UCSD-AML1 (cell line): ENCODE measurements at regions not wholly inside any gene's neighbourhood (a gene's known extent, or its start where the extent isn't known, plus 50 kb on each side); places are given as distances from the start of the nearest gene placed in this dataset.
A peak's percentile ranks its signal among the peaks of the same experiment; 100 is the strongest.
"Not testable (repeated sequence)": the region's sequence is repeated elsewhere in the genome, so short reads cannot be mapped to it uniquely, and the experiment has no call there.

ENCODE experiments used
- DNase-seq: peaks from one replicate; lab custom pipeline; 2025; ENCODE audit not compliant: unreplicated experiment; lab: John Stamatoyannopoulos, UW

DNA sequence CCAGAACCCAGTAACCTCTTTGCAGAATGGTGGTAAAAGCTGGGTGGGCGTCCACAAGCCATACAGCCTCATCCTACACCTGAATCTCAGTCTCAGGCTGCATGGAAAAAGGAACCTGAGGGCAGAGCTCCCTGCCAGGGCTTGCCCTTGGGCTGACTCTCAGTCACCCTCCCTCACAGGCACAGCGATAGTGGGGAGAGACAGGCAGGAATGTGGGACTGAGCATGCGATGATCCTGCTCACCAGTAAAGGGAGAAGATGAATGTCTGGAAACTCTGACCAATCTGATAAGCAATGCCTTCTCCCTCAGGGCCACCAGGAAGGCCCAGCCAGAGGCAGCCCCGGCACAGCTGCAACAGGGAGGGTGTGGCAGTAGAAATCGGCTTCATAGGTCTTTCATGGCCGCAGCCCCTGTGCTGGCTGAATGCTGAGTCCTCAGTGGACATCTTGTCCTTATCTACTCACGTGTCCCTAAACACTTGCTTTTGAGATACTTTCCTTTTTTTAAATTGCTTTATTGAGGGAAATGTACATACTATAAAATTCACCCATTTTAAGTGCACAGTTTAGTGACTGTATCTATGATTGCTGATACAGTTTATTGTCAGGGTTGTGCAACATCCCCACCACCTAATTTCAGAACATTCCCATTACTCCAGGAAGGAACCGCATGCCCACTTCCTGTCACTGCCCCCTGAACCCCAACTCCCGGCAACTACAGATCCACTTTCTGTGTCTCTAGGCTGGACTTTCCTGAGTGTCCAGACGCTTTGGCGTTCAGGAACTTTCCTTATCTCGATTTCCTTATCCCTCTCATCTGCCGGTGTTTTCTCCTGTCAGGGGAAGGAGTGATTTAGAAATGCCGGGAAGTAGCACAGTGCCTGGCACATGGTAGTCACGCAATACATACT is 258.1 kb downstream of the PCNX1 start:
- DNase-seq: no peak

DNA sequence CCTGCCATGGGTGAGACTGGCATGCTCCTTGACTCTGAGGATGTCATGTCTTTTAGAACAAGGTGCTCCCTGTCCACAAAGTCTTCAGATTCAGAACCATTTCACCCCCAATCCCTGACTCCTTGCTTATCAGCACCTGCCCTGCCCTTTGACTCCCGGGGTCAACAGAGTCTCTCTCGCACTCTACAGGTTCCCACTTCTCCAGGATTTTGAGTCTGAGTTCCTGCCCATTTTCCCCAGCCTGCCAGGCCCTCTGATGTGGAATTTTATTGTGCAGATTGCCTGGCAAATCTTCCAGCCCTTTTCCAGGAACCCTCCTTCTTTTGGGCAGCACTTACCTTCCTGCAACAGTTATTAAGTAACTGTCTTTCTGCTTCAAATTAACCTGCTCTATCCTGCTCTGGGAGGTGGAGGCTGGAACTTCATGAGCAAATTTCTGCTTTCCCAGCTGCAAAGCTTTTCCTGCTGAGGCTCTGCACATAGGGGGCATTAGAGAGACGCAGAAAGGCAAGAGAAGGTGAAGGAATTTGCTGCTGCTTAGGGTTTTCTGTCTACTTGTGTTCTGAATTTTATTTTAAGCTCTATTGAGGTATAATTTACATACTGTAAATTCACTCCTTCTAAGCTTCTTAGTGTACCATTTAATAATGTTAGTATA is 259.1 kb downstream of the PCNX1 start:
- peak; percentile 39 for DNase-seq

DNA sequence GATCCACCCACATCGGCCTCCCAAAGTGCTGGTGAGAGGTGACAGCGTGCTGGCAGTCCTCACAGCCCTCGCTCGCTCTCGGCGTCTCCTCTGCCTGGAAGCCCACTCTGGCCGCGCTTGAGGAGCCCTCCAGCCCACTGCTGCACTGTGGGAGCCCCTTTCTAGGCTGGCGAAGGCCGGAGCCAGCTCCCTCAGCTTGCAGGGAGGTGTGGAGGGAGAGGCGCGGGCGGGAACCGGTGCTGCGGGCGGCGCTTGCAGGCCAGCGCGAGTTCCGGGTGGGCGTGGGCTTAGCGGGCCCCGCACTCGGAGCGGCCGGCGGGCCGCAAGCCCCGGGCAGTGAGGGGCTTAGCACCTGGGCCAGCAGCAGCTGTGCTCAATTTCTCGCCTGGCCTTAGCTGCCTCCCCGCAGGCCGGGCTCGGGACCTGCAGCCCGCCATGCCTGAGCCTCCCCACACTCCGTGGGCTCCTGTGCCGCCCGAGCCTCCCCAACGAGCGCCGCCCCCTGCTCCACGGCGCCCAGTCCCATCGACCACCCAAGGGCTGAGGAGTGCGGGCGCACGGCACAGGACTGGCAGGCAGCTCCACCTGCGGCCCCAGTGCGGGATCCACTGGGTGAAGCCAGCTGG is 260.2 kb downstream of the PCNX1 start:
- not testable (repeated sequence) for DNase-seq

DNA sequence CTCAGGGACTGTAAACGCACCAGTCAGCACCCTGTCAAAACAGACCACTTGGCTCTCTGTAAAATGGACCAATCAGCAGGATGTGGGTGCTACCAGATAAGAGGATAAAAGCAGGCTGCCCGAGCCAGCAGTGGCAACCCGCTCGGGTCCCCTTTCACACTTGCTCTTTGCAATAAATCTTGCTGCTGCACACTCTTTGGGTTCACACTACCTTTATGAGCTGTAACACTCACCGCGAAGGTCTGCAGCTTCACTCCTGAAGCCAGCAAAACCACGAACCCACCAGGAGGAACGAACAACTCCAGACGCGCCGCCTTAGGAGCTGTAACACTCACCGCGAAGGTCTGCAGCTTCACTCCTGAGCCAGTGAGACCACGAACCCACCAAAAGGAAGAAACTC is 260.9 kb downstream of the PCNX1 start:
- DNase-seq: not testable (repeated sequence)

DNA sequence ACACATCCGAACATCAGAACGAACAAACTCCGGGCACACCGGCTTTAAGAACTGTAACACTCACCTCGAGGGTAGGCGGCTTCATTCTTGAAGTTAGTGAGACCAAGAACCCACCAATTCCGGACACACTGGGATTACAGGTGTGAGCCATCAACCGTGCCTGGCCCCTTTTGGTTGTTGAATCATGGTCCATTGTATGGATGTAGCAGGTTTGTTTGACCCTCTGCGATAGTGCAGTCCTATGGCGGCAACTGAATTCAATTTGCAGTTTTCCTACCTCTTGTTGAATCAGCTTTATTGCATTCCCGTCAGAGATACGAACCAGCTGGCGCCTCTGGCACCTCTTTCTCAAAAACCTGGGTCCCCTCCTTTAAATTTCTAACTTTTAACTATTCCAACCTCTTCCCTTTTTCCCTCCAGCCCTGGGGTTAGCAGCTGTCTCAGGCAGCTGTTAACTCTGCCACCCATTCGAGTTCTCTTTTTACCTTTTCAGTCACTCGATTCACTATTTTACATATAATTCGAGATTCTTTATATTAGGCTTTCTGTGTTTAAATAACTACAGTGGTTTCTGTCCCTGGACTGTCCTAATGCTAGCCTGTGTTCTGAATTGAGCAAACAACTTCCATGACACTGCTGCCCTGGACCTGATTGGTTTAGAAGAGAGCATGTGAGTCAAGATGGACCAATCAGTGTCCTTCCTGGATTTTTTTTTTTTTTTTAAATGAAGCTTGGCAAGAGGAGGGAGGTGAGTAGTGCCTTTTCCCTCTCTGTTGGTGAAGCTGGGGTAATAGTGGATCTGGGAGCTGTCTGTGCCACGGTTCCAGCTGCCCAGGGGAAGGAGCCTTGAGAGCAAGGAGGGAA is 261.5 kb downstream of the PCNX1 start:
- no peak for DNase-seq

DNA sequence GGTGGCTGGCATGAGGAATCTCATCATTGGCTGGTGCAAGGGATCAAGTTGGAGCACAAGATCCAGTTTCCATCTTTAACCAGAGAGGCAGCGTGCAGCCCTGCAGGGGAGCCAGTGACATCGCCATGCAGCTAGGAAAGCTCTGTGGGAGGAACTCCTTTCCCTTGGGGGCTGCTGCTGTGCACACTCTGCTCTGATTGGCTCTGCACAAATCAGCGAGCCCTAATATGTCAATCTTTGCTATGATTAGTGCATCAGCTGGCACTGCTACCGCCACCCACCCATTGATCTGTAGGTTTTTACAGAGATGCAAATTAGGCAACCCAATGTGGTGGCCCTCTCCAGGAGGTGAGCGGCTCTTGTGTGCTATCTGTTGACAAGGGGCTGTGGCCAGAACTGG is 262.6 kb downstream of the PCNX1 start:
- DNase-seq: no peak

DNA sequence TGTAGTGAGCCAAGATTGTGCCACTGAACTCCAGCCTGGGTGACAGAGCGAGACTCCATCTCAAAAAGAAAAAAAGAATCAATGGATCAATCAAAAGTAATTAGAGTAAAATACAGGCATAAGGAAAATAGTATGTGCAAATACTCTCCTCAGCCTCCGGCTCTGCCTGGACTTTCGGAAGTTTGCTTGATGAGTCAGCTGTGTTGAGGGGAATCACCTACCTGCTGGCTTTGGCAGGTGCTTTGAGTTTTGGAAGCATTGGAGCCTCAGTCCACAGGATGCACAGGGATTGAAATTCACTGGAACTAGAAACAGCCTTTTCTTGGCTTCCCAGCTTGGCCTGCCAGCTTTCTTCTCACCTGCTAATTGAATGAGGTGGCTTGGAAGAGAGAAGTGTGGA is 268.2 kb downstream of the PCNX1 start:
- no peak for DNase-seq

DNA sequence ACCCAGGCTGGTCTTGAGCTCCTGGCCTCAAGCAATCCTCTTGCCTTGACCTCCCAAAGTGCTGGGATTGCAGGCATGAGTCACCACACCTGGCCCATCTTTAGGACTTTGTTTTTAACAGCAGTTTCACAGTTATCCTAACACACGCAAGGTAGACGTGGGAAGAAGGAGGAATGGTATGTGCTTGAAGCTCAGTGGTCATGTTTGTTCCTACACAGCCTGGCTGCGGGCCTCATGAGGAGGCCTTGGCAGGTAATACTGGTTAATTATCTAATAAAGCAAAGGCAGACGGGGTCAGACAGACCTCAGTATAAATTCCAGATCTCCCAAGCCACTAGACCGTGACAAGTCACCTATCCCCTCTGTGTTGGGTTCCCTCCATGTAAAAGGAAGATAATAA is 271.8 kb downstream of the PCNX1 start:
- DNase-seq: no peak

DNA sequence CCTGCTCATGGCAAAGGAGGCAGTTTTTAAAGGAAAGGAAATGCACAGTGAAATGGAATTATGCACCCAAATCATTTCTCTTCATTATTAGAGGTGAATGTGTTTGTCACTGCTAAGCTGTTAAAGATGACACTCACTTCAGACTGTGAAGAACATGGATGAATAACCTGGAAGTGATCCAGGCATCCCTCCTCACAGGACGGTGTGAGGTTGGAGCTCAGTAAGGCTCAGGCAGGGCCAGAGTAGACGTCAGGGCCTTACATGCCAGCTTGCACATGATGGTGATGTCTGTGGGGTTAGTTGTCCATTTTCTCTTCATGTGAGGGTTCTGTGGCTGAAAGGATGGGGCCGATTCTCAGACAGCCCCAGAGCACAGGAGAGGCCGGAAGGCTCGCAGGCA is 273.1 kb downstream of the PCNX1 start:
- DNase-seq: no peak

DNA sequence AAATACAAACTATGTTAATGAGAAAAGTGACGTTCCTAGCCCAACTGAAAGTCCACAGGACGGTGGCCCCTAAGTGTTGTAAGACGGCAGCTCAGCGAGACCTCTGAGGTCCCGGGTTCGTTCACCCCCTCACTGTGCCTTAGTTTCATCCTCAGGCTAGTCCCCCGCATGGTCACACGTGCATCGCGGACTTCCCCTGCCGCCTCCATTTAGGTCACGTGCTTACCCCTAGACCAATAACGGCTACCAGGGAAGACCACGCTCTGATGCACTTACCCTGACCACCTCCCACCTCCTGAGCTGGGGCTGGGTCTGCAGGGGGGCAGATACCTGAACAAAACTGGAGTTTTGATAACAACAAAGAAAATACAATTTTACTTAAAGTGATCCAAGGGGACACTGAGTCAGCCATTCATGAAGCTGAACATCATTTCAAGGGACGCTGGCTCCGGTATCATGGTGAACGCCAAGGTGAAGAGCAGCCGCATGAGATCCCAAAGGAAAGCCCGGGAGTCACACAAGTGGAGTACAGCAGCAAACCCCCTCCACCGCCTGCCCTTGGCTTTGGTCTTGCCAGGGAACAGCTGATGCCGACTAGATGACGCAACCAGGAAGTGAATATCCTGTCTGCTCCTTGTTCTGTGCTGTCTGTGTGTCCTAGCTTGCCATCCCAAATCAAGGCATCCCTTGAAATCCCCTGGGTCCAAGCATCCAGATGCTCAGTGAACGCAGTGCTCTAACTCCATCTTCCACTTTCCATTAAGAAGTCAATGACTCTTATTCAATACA is 274.1 kb downstream of the PCNX1 start:
- DNase-seq: no peak

DNA sequence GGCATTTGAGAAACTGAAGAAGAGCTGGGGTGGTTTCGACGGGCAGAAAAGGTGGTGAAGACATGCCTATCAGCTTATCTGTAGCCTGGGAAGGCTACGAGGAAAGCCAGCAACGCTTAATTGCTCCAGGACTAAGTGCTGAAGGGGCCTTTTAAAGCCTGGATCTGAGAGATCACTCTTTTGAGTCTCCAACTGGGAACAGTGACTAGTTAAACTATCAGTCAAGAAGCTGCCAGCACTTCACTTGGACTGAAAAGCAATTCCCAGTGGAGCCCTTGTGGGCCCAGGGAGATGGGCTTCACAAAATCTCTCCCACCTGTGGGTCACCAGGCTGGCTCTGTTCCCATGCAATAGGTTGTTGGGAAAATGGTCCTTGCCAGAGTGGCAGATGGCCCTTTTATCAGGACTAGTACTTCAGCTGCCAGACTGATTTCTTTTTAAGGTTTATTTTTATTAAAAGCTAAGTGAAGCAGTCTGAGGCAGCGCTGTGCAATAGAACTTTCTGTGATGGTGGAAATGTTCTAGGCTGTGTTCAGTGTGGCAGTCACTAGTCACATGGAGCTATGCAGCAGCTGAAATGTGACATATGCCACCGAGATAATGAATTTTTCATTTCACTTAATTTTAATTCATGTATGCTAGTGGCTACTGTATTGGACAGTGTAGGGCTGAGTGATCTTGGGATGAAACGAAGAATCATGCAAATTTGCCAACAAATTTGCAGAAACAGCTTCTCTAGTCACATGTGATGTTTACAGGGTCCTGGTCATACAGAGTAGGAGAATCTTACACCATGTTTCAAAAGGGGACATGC is 276.8 kb downstream of the PCNX1 start:
- DNase-seq: no peak

DNA sequence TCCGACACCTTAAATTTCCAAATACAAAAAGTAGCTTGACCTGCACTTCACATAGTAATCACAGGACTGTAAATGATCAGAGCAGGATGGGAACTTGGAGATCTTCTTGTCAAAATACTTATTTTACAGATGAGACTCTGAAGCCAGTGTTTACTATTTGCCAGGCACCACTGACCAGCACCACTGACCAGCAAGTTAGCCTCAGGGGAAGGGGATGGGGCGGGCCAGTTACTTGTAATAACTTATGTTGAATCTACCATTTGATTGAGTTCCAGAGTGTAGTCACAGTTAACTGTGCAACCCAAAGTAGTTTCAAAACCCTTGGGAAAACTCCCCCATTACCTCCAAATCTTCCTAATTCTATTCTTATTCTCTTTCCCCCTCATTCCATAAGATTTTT is 278.4 kb downstream of the PCNX1 start:
- DNase-seq: no peak

DNA sequence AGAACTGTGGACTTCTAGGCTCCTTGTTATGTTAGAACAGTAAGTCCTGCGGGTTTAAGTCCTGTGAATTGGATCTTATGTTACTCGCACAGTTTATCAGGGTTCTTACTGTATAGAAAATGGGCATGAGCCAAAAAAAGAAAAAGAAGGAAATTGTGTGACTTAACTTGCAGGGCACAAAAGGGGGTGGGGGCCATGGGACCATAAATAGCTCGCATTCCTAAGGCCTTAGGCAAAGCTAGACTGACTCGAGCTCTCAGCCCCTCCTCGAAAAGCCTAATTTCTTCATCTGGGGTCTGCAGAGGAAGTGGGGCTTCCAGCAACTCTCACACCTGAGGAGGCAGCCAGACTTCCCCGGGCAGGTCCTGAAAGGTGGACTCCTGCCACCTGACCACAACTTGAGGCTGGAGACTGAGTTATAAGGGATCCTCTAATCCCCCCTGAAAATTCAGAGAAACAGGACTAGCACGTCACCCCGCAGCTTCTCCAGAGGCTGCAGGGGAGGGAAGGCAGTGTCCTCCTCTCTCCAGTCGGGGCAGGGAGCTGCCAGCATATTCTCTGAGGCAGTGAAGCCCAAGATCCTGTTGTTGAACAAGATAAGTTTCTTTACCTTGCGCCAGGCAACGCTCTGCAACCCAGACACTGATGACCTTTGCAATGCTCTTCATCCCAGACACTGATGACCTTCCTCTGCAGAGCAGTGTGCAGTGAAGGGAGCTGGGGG is 280.5 kb downstream of the PCNX1 start:
- DNase-seq: no peak

DNA sequence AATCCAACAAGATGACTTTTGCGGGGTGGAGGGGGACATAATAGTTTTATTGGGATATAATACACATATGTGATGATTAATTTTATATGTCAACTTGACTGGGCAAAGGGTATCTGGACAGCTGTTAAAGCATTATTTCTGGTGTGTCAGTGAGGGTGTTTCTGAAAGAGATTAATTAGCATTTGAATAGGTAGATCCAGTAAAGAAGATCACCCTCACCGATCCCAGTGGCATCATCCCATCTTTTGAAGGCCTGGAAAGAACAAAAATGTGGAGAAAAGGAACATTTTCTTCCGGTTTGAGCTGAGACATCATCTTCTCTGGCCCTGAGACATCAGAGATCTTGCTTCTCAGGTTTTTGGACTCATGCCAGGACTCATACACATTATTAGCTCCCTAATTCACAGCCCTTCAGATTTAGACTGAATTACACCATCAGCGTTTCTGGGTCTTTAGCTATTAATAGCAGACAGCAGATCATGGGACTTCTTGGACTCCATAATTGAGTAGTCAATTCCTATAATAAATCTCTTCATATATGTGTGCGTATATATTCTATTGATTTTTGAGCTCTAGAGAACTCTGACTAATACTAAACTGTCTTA is 283.6 kb downstream of the PCNX1 start:
- DNase-seq: no peak

DNA sequence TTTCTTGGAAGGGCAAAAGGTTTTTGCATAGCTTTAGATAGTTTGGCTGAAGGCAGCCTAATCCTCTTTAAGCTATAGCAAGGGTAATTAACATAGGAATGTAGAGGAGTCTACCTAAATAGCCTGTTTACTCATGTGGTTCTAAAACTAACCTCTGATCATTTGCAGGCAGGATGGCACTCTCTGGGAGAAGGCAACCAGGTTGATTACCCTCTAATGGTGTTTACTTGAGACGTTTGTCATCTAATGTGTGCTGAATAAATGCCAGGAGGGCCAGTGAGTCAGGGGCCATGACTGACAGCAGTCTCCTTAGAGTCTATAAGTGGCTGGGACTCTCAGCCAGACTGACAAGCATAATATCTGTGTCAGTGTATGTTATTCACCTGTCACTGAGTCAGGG is 286.4 kb downstream of the PCNX1 start:
- DNase-seq: no peak

DNA sequence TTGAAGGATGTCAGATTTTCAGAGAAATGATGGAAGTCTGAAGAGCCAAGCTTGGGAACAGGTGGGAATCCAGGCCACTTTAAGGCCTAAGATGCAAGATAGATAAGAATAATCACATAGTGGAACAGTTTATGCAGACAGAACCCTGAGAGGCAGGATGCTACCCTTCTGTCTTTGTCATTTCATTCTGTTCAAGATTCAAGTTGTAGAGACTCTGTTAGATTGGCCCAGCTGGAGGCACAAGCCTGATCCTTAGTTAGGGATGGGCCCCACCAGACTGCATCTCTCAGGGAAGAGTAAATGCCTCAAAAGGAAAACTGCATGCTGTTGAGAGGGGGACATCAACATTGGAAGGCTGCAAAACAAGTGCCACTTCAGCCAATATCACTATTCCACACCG is 287.0 kb downstream of the PCNX1 start:
- DNase-seq: no peak

DNA sequence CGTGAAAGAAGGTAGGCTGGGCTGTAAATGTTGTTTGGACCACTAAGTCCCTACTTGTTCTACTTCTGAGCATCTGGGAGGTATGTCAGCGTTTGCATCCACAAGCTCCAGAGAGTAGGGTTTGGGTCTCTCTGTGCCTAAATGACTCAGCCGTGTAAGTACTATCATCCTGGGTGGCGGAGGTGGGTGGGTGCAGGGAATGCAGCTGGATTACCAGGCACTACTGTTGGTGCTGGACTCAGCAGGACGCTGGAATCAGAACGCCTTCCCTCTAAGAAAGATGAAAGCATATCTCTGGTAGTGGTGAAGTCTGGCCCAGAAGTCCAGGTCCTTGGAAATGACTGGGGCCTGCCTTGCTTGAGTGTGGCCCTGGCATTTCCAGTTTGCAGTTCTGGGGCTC is 289.7 kb downstream of the PCNX1 start:
- no peak for DNase-seq

DNA sequence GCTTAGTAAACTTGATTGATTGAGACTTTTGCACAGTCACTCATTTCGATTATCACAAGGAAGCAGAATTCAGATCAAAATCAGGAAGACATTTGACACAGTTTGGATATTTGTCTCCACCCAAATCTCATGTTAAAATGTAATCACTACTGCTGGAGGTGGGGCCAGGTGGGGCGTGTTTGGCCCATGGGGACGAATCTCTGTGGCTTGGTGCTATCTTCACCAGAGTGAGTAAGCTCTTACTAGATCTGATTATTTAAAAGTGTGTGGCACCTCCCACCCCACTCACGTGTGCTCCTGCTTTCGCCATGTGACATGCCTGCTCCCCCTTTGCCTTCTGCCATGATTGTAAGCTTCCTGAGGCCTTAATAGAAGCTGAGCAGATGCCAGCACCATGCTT is 291.4 kb downstream of the PCNX1 start:
- DNase-seq: no peak
